CD4-positive, CD25-positive, alpha-beta regulatory T cell (primary cell): ENCODE measurements at regions not wholly inside any gene's neighbourhood (a gene's known extent, or its start where the extent isn't known, plus 50 kb on each side); places are given as distances from the start of the nearest gene placed in this dataset.
A peak's percentile ranks its signal among the peaks of the same experiment; 100 is the strongest.
"Not testable (repeated sequence)": the region's sequence is repeated elsewhere in the genome, so short reads cannot be mapped to it uniquely, and the experiment has no call there.

Experiments used
- ATAC-seq, 2 donors: fragments of 150-1000 bp; cut with Tn5 transposase; one replicate each; pipeline ENCODE4 v1.10.0; 2021; ENCODE audit warnings: low read depth in 2 of 2, moderate number of reproducible peaks in 2 of 2, moderate library complexity in 1 of 2
- DNase-seq, 3 donors: peaks; one replicate each; pipeline versions ENCODE4 v3.0.0 to v3.0.0-alpha.2; 2012 to 2022; ENCODE audit warnings: mixed read lengths in 1 of 3
- H3K27ac ChIP-seq: one replicate; pipeline ENCODE4 v1.7.0; 2013; ENCODE audit warnings: mild to moderate bottlenecking, low read length; ENCODE audit not compliant: insufficient read depth, poor library complexity, severe bottlenecking
- H3K27me3 ChIP-seq: one replicate; pipeline ENCODE4 v1.7.0; 2013; ENCODE audit warnings: low read length; ENCODE audit not compliant: control insufficient read depth, insufficient read depth
- H3K36me3 ChIP-seq: one replicate; pipeline ENCODE4 v1.7.0; 2013; ENCODE audit warnings: mild to moderate bottlenecking, low read length, moderate library complexity; ENCODE audit not compliant: control insufficient read depth, insufficient read depth
- H3K4me1 ChIP-seq: 2 replicates; pipeline ENCODE4 v1.7.0; 2013; ENCODE audit warnings: mild to moderate bottlenecking, low read length; ENCODE audit not compliant: insufficient read depth, control insufficient read depth, poor library complexity, severe bottlenecking
- H3K4me3 ChIP-seq: one replicate; pipeline ENCODE4 v1.7.0; 2013; ENCODE audit warnings: low read depth, mild to moderate bottlenecking, low read length, moderate library complexity
- H3K9me3 ChIP-seq, 2 experiments: 1 replicate in 1 of 2; 2 replicates in 1 of 2; pipeline ENCODE4 v1.7.0; 2013; ENCODE audit warnings: low read length in 2 of 2, mild to moderate bottlenecking in 1 of 2, moderate library complexity in 1 of 2; ENCODE audit not compliant: control insufficient read depth in 2 of 2
- H3K27ac Mint-ChIP-seq, 3 donors: one replicate each; pipeline ENCODE4 v1.8.0; 2020 to 2022; ENCODE audit warnings: mild to moderate bottlenecking in 3 of 3, mixed read lengths in 3 of 3, moderate library complexity in 2 of 3
- H3K27me3 Mint-ChIP-seq: one replicate; pipeline ENCODE4 v1.8.0; 2022; ENCODE audit warnings: mild to moderate bottlenecking, mixed read lengths
- H3K36me3 Mint-ChIP-seq: one replicate; pipeline ENCODE4 v1.8.0; 2020; ENCODE audit warnings: mixed read lengths
- H3K4me1 Mint-ChIP-seq, 4 donors: one replicate each; pipeline ENCODE4 v1.8.0; 2020 to 2022; ENCODE audit warnings: mixed read lengths in 4 of 4, mild to moderate bottlenecking in 1 of 4
- H3K4me3 Mint-ChIP-seq, 4 donors: one replicate each; pipeline ENCODE4 v1.8.0; 2020 to 2022; ENCODE audit warnings: mild to moderate bottlenecking in 4 of 4, mixed read lengths in 4 of 4, moderate library complexity in 3 of 4
- H3K9me3 Mint-ChIP-seq, 7 donors: one replicate each; pipeline ENCODE4 v1.8.0; 2020 to 2022; ENCODE audit warnings: mixed read lengths in 7 of 7, mild to moderate bottlenecking in 3 of 7, moderate library complexity in 2 of 7

DNA sequence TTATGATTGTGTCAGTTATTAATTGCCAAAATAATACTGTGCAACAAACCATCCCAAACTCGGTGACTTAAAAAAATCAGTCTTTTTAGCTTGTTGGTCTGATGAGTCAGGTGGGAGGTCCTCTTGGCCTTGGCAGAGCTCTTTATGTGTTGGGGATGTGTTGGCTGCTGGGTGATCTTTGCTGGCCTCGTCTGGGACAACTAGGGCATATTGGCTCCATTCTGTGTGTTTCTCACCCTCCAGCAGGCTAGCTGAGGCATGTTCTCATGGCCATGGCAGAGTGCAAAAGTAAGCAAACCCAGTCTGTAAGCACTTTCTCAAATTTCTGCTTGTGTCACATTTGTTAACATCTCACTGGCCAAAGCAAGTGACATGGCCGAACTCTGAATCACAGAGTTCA, 251.6 kb downstream of the RPLP1 start:
- DNase-seq (no peak), ATAC-seq (no peak)
- no peak overlapping the region for H3K4me3 Mint-ChIP-seq
- Histone ChIP-seq H3K27me3 (no peaks in the 10 kb centered on the region), H3K9me3 (peaks cover 5 to 18% of the 10 kb centered on the region in 2 experiments), H3K4me3 (no peak overlapping the region), H3K4me1 (no peaks in the 10 kb centered on the region), H3K36me3 (no peaks in the 10 kb centered on the region), H3K27ac (no peak overlapping the region)
- H3K4me1 Mint-ChIP-seq = no peaks in the 10 kb centered on the region
- no peak overlapping the region for H3K27ac Mint-ChIP-seq
- H3K27me3 Mint-ChIP-seq = no peaks in the 10 kb centered on the region
- H3K9me3 Mint-ChIP-seq = peaks cover 0 to 21% (median 7%) of the 10 kb centered on the region in 7 donors
- H3K36me3 Mint-ChIP-seq = peaks cover 7% of the 10 kb centered on the region

DNA sequence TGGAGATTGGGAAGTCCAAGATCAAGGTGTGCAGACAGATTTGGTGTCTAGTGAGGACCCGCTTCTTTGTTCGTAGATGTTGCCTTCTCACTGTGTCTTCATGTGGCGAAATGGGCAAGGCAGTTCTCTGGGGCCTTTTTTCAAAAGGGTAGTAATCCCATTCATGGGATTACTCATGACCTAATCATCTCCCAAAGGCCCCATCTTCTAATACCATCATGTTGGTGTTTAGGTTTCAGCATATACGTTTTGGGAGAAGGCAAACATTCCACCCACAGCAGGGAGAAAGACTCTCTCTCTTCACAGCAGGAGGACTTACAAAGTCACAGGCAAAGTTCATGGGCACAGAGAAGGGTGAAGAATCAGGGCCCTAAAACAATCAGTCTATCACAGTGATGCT, 252.1 kb downstream of the RPLP1 start:
- no peaks in the 10 kb centered on the region for H3K4me1 ChIP-seq
- H3K9me3 Mint-ChIP-seq = peaks cover 0 to 26% (median 9%) of the 10 kb centered on the region in 7 donors
- H3K27ac ChIP-seq = no peak overlapping the region
- H3K36me3 ChIP-seq = no peaks in the 10 kb centered on the region
- no peaks in the 10 kb centered on the region for H3K4me1 Mint-ChIP-seq
- no peaks in the 10 kb centered on the region for H3K27me3 Mint-ChIP-seq
- H3K27ac Mint-ChIP-seq = no peak overlapping the region
- no peak overlapping the region for H3K4me3 Mint-ChIP-seq
- no peak overlapping the region for H3K4me3 ChIP-seq
- ATAC-seq = no peak
- H3K27me3 ChIP-seq = peaks cover 1% of the 10 kb centered on the region
- peaks cover 9 to 20% of the 10 kb centered on the region in 2 experiments for H3K9me3 ChIP-seq
- H3K36me3 Mint-ChIP-seq = peaks cover 7% of the 10 kb centered on the region
- DNase-seq = no peak

DNA sequence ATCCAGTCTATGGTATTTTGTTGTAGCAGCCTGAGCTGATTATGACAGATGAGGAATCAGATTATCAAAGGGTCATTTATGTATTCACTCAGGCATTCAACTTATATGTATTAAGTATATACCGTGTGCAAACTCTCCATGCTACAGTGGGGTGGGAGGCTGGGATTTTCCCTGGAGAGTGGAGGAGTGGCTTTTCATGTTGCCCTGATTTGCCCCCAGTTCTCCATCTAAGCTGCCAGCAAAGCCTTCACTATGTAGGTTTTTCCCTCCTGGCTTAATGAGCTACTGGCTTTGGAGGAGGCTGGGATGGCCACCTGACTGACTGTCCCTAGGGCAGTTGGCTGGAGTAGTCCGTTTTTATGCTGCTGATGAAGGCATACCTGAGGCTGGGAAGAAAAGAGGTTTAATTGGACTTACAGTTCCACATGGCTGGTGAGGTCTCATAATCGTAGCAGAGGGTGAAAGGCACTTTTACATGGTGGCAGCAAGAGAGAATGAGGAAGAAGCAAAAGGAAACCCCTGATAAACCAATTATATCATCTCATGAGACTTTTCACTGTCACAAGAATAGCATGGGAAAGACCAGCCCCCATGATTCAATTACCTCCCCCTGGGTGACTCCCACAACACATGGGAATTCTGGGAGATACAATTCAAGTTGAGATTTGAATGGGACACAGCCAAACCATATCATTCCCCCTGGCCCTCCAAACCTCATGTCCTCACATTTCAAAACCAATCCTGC, 253.9 kb downstream of the RPLP1 start:
- Mint-ChIP-seq H3K36me3 (peaks cover 7% of the 10 kb centered on the region), H3K27me3 (no peaks in the 10 kb centered on the region), H3K4me3 (no peak overlapping the region), H3K4me1 (peaks cover 0 to 2% (median 0%) of the 10 kb centered on the region in 4 donors), H3K9me3 (peaks cover 0 to 35% (median 10%) of the 10 kb centered on the region in 7 donors), H3K27ac (no peak overlapping the region)
- Histone ChIP-seq H3K4me3 (no peak overlapping the region), H3K27me3 (peaks cover 2% of the 10 kb centered on the region), H3K4me1 (no peaks in the 10 kb centered on the region), H3K9me3 (peaks cover 9 to 20% of the 10 kb centered on the region in 2 experiments), H3K36me3 (no peaks in the 10 kb centered on the region), H3K27ac (no peak overlapping the region)
- no peak for ATAC-seq
- DNase-seq = no peak

DNA sequence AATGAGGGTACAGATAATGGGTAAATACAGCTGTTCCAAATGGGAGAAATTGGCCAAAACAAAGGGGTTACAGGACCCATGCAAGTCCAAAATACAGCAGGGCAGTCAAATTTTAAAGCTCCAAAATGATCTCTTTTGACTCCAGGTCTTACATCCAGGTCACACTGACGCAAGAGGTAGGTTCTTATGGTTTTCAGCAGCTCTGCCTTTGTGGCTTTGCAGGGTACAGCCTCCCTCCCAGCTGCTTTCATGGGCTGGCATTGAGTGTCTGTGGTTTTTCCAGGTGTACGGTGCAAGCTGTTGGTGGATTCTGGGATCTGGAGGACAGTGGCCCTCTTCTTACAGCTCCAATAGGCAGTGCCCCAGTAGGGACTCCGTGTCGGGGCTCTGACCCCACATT, 254.6 kb downstream of the RPLP1 start:
- not testable (repeated sequence) for DNase-seq, H3K4me1 ChIP-seq, H3K36me3 ChIP-seq, H3K4me3 ChIP-seq, H3K27me3 Mint-ChIP-seq, H3K4me1 Mint-ChIP-seq, H3K36me3 Mint-ChIP-seq, H3K27ac Mint-ChIP-seq, H3K27ac ChIP-seq, H3K27me3 ChIP-seq, ATAC-seq, H3K4me3 Mint-ChIP-seq
- H3K9me3 Mint-ChIP-seq = peaks cover 0 to 35% (median 10%) of the 10 kb centered on the region in 7 donors
- H3K9me3 ChIP-seq = peaks cover 9 to 20% of the 10 kb centered on the region in 2 experiments

DNA sequence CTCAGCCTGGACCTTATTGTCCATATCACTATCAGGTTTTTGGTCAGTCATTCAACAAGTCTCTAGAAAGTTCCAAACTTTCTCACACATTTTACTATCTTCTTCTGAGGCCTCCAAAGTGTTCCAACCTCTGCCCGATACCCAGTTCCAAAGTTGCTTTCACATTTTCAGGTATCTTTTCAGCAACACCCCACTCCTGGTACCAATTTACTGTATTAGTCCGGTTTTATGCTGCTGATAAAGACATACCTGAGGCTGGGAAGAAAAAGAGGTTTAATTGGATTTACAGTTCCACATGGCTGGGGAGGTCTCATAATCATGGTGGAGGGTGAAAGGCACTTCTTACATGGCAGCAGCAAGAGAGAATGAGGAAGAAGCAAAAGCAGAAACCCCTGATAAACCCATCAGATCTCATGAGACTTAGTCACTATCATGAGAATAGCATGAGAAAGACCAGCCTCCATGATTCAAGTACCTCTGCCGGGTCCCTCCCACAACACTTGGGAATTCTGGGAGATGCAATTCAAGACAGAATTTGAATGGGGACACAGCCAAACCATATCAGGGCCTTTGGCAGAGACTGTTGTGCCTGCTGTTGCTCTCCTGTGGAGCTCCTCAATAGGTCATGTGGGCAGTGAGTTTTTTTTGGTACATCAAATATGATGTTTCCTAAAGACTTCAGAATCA, 256.0 kb downstream of the RPLP1 start:
- H3K9me3 ChIP-seq = peaks cover 9 to 20% of the 10 kb centered on the region in 2 experiments
- H3K36me3 ChIP-seq, H3K4me1 ChIP-seq, H3K27me3 Mint-ChIP-seq, H3K4me3 ChIP-seq, H3K27me3 ChIP-seq, ATAC-seq, DNase-seq, H3K36me3 Mint-ChIP-seq, H3K27ac Mint-ChIP-seq, H3K4me3 Mint-ChIP-seq, H3K27ac ChIP-seq: not testable (repeated sequence)
- peaks cover 0 to 35% (median 10%) of the 10 kb centered on the region in 7 donors for H3K9me3 Mint-ChIP-seq
- H3K4me1 Mint-ChIP-seq = peaks cover 0 to 10% (median 6%) of the 10 kb centered on the region in 4 donors

DNA sequence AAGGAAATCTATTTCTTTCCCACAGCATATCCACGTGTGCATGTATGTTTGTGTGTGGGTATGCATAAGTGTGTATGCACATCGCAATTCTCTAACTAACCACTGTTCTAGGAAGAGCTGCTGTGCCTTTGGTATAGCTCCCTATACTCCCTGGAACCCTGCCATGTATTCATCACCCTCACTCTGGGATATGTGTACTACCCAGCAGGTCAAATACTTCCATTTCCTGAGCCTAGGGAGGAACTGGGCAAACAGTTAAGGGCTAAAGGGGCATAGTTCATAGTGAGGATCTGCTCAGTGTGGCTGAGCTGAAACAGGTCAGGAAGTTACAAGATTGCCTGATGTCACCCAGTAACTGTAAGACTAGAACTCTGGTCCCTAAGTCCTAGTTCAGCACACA, 260.4 kb downstream of the RPLP1 start:
- Histone ChIP-seq H3K36me3 (no peaks in the 10 kb centered on the region), H3K4me3 (no peak overlapping the region), H3K4me1 (peaks cover 23% of the 10 kb centered on the region), H3K9me3 (peaks cover 9 to 15% of the 10 kb centered on the region in 2 experiments), H3K27ac (no peak overlapping the region), H3K27me3 (peaks cover 8% of the 10 kb centered on the region)
- peaks cover 6% of the 10 kb centered on the region for H3K36me3 Mint-ChIP-seq
- H3K27ac Mint-ChIP-seq = peak overlapping the region in 1 of 3 donors; percentile 24
- peaks cover 8 to 39% (median 26%) of the 10 kb centered on the region in 4 donors for H3K4me1 Mint-ChIP-seq
- no peak overlapping the region for H3K4me3 Mint-ChIP-seq
- peaks cover 19% of the 10 kb centered on the region for H3K27me3 Mint-ChIP-seq
- DNase-seq = no peak
- H3K9me3 Mint-ChIP-seq = peaks cover 0 to 25% (median 6%) of the 10 kb centered on the region in 7 donors
- ATAC-seq = no peak

DNA sequence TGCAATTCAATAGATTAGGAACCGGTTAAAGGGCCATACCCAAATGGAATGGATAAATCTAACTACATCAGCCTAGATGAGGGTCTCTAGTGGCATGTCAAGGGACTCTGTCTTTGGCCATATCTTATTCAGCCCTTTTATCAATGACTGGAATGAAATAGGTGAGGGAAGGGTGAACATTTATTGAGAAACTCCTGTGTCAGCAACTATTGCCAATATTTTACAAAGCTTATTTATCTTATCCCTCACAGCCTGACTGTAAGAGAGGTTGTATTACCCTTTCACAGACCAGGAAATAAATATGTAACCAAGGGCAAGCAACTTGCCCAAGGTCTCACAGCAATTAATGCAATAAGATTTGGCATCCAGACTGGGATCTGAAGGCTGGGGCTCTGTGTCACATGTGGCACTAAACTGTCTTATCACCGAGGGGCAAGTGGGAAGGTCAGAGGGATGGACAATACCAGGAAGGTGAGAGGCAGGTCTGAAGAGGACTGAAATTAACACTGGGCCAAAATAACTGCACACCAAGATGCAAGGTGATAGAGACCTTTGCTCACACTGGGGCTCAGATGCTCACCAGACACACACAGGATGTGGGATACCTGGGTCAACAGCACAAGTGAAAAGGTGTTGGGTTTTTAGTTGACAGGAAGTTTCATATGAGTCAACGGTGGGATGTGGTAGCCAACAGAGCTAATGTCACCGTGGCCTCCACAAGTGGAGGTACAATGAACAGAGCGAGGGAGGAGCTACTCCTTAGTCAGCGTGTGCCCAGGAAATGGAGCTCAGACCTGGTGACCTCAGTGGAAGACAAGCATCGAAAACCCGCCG, 261.3 kb downstream of the RPLP1 start:
- Histone ChIP-seq H3K9me3 (peaks cover 5 to 7% of the 10 kb centered on the region in 2 experiments), H3K4me3 (peak overlapping the region; percentile 32), H3K27ac (no peak overlapping the region), H3K4me1 (peaks cover 26% of the 10 kb centered on the region), H3K27me3 (peaks cover 8% of the 10 kb centered on the region), H3K36me3 (no peaks in the 10 kb centered on the region)
- Mint-ChIP-seq H3K27ac (peak overlapping the region; percentile 27 to 61 (median 54)), H3K27me3 (peaks cover 24% of the 10 kb centered on the region), H3K9me3 (peaks cover 0 to 16% (median 2%) of the 10 kb centered on the region in 7 donors), H3K36me3 (no peaks in the 10 kb centered on the region), H3K4me1 (peaks cover 8 to 43% (median 27%) of the 10 kb centered on the region in 4 donors), H3K4me3 (peak overlapping the region; percentile 13 to 74 (median 40))
- ATAC-seq (peak; percentile 96), DNase-seq (peak; percentile 13 to 94 (median 77))
